GM21717 (cell line): ENCODE measurements at regions not wholly inside any gene's neighbourhood (a gene's known extent, or its start where the extent isn't known, plus 50 kb on each side); places are given as distances from the start of the nearest gene placed in this dataset.

ENCODE experiments used
- ATAC-seq: cut with Tn5 transposase; IDR thresholded peaks from one replicate; pipeline ENCODE4 v1.9.1; 2021; ENCODE audit warnings: mild to moderate bottlenecking, moderate library complexity; ENCODE audit not compliant: unreplicated experiment

- no peak for ATAC-seq
Observed at GRCh38 chr15:62920682-62921502, 121.7 kb upstream of the TPM1 start.

GRCh38 chr15:62922514-62922913 is 120.0 kb upstream of the TPM1 start:
- no peak for ATAC-seq

- ATAC-seq, result no peak
Observed at GRCh38 chr15:62925875-62926274, 116.7 kb upstream of the TPM1 start.

GRCh38 chr15:62927196-62927595 is 115.4 kb upstream of the TPM1 start:
- ATAC-seq, result no peak

- no peak for ATAC-seq
Observed at GRCh38 chr15:62927836-62928235, 114.7 kb upstream of the TPM1 start.

GRCh38 chr15:62928242-62928999 is 114.1 kb upstream of the TPM1 start:
- no peak for ATAC-seq

- ATAC-seq, result no peak
Observed at GRCh38 chr15:62929000-62929357, 113.6 kb upstream of the TPM1 start.

- no peak for ATAC-seq
Observed at GRCh38 chr15:62931650-62932049, 110.9 kb upstream of the TPM1 start.

GRCh38 chr15:62932436-62932835 is 110.1 kb upstream of the TPM1 start:
- no peak for ATAC-seq

GRCh38 chr15:62933386-62933785 is 109.2 kb upstream of the TPM1 start:
- ATAC-seq, result no peak

GRCh38 chr15:62934236-62934971 is 108.1 kb upstream of the TPM1 start:
- ATAC-seq, result no peak

GRCh38 chr15:62935300-62936081 is 107.1 kb upstream of the TPM1 start:
- no peak for ATAC-seq

- ATAC-seq, result no peak
Observed at GRCh38 chr15:62938825-62939224, 103.7 kb upstream of the TPM1 start.

GRCh38 chr15:62940093-62940754 is 102.3 kb upstream of the TPM1 start:
- no peak for ATAC-seq

GRCh38 chr15:62940755-62941361 is 101.7 kb upstream of the TPM1 start:
- no peak for ATAC-seq

GRCh38 chr15:62941699-62942098 is 100.8 kb upstream of the TPM1 start:
- no peak for ATAC-seq

- no peak for ATAC-seq
Observed at GRCh38 chr15:62942428-62942827, 100.1 kb upstream of the TPM1 start.

- ATAC-seq, result no peak
Observed at GRCh38 chr15:62945063-62945462, 97.5 kb upstream of the TPM1 start.

GRCh38 chr15:62945760-62946159 is 96.8 kb upstream of the TPM1 start:
- no peak for ATAC-seq

GRCh38 chr15:62946940-62947339 is 95.6 kb upstream of the TPM1 start:
- no peak for ATAC-seq
